OCI-LY7 (cell line): ENCODE measurements at regions not wholly inside any gene's neighbourhood (a gene's known extent, or its start where the extent isn't known, plus 50 kb on each side); places are given as distances from the start of the nearest gene placed in this dataset.

ENCODE experiments used
- EZH2phosphoT487 ChIP-seq: fragments of 200-600 bp; sonication (generic); IDR thresholded peaks from 2 replicates; pipeline ENCODE4 v1.6.1; 2018; ENCODE audit warnings: low read depth, borderline replicate concordance, mild to moderate bottlenecking, mixed run types, antibody characterized with exemption, low read length, moderate library complexity, mixed read lengths
- TF ChIP-seq, protein P1 (sequence below): fragments of 200-600 bp; sonication (generic); conservative IDR thresholded peaks from 2 replicates; pipeline ENCODE4 v1.5.1; 2014; ENCODE audit warnings: mild to moderate bottlenecking, antibody characterized with exemption, low read length, moderate library complexity, mixed read lengths

DNA sequence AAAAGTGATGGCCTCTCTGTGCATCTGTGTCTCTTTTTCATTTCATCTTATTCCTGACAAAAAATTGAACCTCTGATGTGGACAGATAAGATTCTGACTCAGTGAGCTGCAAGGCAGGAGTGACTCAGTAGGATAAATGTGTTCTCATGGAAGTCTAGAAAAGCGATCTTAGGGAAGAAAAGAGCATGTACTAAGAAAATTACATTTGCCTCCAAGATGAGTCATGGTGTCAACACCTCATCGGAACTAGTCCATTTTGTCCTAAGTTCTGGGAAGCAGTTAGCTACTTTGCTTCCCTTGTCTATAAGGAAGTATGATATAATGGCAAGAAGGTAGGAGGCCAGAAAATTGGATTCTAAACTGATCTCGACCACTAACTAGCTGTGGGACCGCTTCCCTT is 83.5 kb upstream of the AFF2 start:
- TF ChIP-seq, protein P1, sequence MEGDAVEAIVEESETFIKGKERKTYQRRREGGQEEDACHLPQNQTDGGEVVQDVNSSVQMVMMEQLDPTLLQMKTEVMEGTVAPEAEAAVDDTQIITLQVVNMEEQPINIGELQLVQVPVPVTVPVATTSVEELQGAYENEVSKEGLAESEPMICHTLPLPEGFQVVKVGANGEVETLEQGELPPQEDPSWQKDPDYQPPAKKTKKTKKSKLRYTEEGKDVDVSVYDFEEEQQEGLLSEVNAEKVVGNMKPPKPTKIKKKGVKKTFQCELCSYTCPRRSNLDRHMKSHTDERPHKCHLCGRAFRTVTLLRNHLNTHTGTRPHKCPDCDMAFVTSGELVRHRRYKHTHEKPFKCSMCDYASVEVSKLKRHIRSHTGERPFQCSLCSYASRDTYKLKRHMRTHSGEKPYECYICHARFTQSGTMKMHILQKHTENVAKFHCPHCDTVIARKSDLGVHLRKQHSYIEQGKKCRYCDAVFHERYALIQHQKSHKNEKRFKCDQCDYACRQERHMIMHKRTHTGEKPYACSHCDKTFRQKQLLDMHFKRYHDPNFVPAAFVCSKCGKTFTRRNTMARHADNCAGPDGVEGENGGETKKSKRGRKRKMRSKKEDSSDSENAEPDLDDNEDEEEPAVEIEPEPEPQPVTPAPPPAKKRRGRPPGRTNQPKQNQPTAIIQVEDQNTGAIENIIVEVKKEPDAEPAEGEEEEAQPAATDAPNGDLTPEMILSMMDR, result no peak
- TF ChIP-seq EZH2phosphoT487, result no peak
